Superior temporal gyrus (tissue), 1 donor: ENCODE measurements at regions not wholly inside any gene's neighbourhood (a gene's known extent, or its start where the extent isn't known, plus 50 kb on each side); places are given as distances from the start of the nearest gene placed in this dataset.

Experiments used
- DNase-seq: peaks from one replicate; pipeline ENCODE4 v3.0.0-alpha.2; 2016; ENCODE audit errors: extremely low spot score

DNA sequence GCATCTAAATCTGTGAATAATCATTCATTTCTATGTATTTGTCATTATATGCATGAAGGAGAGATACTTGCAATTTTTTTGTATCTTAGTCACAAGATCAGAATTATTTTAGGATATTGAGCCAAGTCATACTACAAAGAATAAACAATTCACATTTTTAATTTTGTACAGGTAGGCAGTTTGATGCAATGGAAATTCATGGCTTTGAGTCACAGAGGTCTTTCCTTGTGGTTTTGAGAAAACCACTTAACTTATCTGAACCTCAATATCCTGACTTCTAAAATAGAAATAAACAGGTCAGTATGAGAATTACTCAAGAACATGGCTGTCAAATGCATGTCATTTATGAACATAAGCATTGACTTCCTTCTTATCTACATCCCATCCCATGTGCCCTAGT, 221.4 kb upstream of the SLC10A2 start:
- no peak for DNase-seq

DNA sequence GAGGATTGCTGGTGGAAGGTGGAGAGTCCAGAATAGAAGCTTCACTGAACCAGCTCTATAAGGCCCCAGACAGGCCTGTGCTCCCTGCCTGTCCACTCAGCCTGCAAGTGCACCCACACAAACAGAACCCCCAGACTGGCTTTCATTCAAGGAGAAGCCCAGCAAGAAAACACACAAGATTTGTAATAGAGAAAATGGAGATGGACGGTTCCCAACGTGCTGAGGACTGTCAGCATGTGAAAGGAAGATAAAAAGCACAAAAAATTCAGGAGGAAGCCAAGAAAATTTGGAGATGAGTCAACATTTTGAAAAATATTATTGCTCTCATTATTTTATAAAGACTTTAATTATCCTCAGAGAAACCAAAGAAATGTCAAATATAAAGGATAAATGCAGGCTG, 218.2 kb upstream of the SLC10A2 start:
- DNase-seq = no peak

DNA sequence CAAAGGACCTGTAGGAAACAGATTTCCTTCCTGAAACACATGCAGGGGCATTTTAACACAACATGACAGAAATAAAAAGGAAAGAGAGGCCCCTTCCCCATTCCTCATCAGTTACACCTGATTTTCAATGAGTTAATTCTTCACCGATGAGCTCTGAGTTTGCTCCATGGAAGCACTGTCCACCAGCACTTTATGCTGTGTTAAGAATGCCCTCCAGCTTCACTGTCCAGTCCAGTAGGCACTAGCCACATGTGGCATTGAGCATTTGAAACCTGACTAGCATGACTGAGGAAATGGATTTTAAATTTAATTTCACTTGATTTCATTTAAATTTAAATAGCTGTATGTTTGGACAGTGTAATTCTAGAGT, 217.2 kb upstream of the SLC10A2 start:
- no peak for DNase-seq

DNA sequence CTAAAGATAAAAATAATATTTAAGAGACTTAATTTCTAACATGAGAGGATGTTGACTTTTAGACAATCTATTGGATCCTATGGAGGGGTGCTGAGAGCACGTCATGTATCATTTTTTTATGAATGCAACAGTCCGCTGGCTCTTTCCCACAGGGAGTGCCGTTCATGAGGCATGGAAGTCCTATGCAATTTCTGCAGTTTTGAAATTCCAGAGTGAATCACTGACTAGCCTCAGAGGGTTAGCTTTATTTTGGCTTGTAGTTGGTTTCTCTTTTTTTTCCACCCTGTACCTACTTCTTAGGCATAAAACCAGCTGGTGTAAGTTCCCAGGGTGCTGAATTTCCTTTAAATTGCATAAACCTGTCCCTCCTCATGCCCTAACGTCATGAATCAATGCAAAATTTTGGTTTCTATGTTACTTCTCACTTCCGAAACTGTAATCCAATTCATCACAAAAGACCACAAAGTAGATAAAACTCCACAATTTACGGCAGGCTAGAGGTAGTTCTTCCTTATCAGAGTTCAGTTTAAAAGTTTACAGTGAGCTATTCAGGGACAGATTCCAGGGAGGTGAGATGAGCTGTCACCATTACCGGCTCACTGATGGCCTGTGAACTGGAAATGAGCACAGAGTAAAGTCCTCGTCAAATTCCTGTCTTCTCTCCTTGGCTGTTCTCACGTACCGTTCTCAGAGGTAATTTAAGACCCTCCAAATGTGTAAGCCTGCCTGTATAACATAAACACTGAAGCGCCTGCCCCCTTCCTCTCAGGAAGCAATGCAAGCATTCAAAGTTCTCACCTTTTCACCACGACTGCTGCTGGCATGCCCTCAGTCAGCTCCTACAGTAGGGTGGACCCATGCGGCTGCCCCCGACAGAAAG, 216.6 kb upstream of the SLC10A2 start:
- DNase-seq = no peak

DNA sequence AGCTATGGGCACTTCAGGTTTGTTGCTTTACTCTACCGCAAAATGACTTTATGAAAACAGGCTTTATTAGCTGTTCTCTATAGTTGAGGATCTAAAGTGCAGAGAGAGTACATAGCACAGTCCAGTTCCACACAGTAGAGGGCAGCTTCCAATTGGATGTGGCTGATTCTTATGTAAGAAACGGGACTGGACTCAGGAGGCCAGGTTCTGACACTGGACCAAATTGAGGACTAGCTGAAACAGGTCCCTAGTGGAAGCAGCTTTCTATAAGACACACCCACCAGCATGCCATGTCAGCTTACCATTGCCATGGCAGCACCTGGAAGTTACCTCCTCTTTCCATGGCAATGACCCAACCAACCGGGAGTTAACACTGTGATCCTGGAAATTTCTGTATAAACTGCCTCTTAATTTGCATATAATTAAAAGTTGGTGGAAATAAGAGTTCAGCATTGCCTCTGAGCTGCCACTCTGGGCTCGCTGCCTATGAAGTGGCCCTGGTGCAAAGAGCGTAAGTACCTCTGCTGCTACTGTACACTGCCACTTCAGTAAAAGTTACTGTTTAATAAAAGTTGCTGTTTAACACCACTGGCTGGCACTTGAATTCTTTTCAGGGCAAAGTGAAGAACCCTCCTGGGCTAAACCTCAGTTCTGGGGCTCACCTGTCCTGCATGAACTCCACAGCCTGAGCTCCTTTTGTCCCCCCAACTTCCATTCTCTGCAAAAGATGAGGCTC, 211.9 kb upstream of the SLC10A2 start:
- no peak for DNase-seq

- no peak for DNase-seq
Measured at GRCh38 chr13:103276775-103277498, 210.7 kb upstream of the SLC10A2 start.

DNA sequence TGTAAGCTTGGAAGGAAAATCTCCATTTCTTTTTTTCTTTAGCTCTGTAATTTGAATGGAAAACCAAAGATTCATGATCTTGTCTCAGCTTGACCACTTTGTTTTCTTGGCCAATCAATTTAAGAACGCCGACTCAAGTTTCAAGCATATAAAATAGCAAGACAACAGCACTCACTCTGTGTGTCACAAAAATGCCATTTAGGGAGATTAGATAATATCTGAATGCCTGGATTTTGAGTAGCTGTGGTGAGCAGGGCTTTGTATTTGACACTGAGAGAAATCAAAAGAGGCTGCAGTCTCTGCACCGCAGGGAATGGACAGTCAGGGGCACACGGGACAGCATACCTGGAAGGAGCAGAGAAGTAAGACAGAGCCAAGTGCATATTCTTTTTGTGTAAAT, 209.5 kb upstream of the SLC10A2 start:
- no peak for DNase-seq

- DNase-seq = no peak
Measured at GRCh38 chr13:103275081-103275480, 208.9 kb upstream of the SLC10A2 start.

- no peak for DNase-seq
Measured at GRCh38 chr13:103273825-103274224, 207.6 kb upstream of the SLC10A2 start.

GRCh38 chr13:103272770-103273169, 206.6 kb upstream of the SLC10A2 start:
- DNase-seq = no peak

GRCh38 chr13:103263448-103263847, 197.2 kb upstream of the SLC10A2 start:
- no peak for DNase-seq

GRCh38 chr13:103255587-103256301, 189.5 kb upstream of the SLC10A2 start:
- DNase-seq = no peak

GRCh38 chr13:103250071-103250470, 183.9 kb upstream of the SLC10A2 start:
- no peak for DNase-seq

- no peak for DNase-seq
Measured at GRCh38 chr13:103246581-103247200, 180.5 kb upstream of the SLC10A2 start.

- no peak for DNase-seq
Measured at GRCh38 chr13:103243495-103243894, 177.3 kb upstream of the SLC10A2 start.

- no peak for DNase-seq
Measured at GRCh38 chr13:103238441-103238840, 172.2 kb upstream of the SLC10A2 start.

GRCh38 chr13:103236213-103236612, 170.0 kb upstream of the SLC10A2 start:
- DNase-seq = no peak

GRCh38 chr13:103229674-103230073, 163.5 kb upstream of the SLC10A2 start:
- DNase-seq = no peak

GRCh38 chr13:103224804-103225203, 158.6 kb upstream of the SLC10A2 start:
- no peak for DNase-seq

- DNase-seq = no peak
Measured at GRCh38 chr13:103222683-103223082, 156.5 kb upstream of the SLC10A2 start.

DNA sequence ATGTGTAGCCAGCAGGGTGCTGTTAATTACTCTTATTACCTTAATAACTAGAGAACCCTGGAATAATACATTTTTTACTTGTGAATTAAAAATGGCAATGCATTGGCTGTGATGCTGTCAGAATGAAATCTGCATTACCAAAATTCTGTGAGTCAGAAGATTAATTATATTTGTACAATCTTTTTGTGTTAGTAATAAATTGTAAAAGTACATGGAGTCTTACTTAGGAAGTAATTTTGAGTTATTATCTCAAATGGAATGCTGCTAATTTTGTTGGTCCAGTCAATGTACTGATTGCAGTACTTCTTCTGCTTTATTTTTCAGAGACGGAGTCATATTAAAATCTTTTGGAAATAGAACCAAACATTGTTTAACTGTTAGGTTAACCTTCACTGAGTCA, 152.0 kb upstream of the SLC10A2 start:
- DNase-seq = no peak
